GM19468 (cell line): ENCODE measurements at regions not wholly inside any gene's neighbourhood (a gene's known extent, or its start where the extent isn't known, plus 50 kb on each side); places are given as distances from the start of the nearest gene placed in this dataset.

ENCODE experiments used
- ATAC-seq: cut with Tn5 transposase; IDR thresholded peaks from one replicate; pipeline ENCODE4 v1.9.1; 2021; ENCODE audit warnings: mild to moderate bottlenecking, moderate library complexity, moderate number of reproducible peaks; ENCODE audit not compliant: unreplicated experiment; ENCODE audit errors: extremely low read depth

- ATAC-seq: no peak
Observed at GRCh38 chrX:724256-724655, 93.7 kb downstream of the SHOX start.

- ATAC-seq: no peak
Observed at GRCh38 chrX:723781-724180, 93.2 kb downstream of the SHOX start.

GRCh38 chrX:721354-721753, 90.8 kb downstream of the SHOX start:
- no peak for ATAC-seq

- no peak for ATAC-seq
Observed at GRCh38 chrX:720825-721224, 90.2 kb downstream of the SHOX start.

- ATAC-seq: no peak
Observed at GRCh38 chrX:720250-720649, 89.7 kb downstream of the SHOX start.

- ATAC-seq: no peak
Observed at GRCh38 chrX:716136-716535, 85.5 kb downstream of the SHOX start.

GRCh38 chrX:714131-714530, 83.5 kb downstream of the SHOX start:
- no peak for ATAC-seq
